RWPE1 (cell line): ENCODE measurements at regions not wholly inside any gene's neighbourhood (a gene's known extent, or its start where the extent isn't known, plus 50 kb on each side); places are given as distances from the start of the nearest gene placed in this dataset.
A peak's percentile ranks its signal among the peaks of the same experiment; 100 is the strongest.

ENCODE experiments used
- CTCF ChIA-PET: fragments of 350-600 bp; sonication (Branson Sonifier 250); formaldehyde crosslinking; extraction: SDS; loops from one replicate; lab custom pipeline; 2021; lab: Yijun Ruan, JAX
- POLR2A ChIA-PET: fragments of 400-600 bp; formaldehyde crosslinking; extraction: SDS; loops from one replicate; lab custom pipeline; 2020; ENCODE audit warnings: antibody characterized with exemption; ENCODE audit not compliant: low non-redundant PET; lab: Yijun Ruan, JAX
- DNase-seq: peaks from one replicate; pipeline ENCODE4 v3.0.0; 2012; ENCODE audit warnings: low spot score
- H3K27ac ChIP-seq: fragments of 450-650 bp; 2 replicates; pipeline ENCODE4 v1.5.1; 2017
- TF ChIP-seq, protein P1 (sequence below): fragments of 450-650 bp; conservative IDR thresholded peaks from 2 replicates; pipeline ENCODE4 v1.5.1; 2017; ENCODE audit warnings: low read depth, mild to moderate bottlenecking

GRCh38 chr12:60259225-60259624 is 663.4 kb downstream of the SLC16A7 start:
- H3K27ac ChIP-seq = no peak overlapping the region
- TF ChIP-seq, protein P1, sequence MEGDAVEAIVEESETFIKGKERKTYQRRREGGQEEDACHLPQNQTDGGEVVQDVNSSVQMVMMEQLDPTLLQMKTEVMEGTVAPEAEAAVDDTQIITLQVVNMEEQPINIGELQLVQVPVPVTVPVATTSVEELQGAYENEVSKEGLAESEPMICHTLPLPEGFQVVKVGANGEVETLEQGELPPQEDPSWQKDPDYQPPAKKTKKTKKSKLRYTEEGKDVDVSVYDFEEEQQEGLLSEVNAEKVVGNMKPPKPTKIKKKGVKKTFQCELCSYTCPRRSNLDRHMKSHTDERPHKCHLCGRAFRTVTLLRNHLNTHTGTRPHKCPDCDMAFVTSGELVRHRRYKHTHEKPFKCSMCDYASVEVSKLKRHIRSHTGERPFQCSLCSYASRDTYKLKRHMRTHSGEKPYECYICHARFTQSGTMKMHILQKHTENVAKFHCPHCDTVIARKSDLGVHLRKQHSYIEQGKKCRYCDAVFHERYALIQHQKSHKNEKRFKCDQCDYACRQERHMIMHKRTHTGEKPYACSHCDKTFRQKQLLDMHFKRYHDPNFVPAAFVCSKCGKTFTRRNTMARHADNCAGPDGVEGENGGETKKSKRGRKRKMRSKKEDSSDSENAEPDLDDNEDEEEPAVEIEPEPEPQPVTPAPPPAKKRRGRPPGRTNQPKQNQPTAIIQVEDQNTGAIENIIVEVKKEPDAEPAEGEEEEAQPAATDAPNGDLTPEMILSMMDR = no peak
- POLR2A ChIA-PET = no interaction called here
- CTCF ChIA-PET = interaction anchor here (0.6 kb wide), 2 partner anchors 161 to 262 kb away, joined by 4 to 5 read pairs; no protein-coding TSS in a partner anchor
- DNase-seq = no peak

DNA sequence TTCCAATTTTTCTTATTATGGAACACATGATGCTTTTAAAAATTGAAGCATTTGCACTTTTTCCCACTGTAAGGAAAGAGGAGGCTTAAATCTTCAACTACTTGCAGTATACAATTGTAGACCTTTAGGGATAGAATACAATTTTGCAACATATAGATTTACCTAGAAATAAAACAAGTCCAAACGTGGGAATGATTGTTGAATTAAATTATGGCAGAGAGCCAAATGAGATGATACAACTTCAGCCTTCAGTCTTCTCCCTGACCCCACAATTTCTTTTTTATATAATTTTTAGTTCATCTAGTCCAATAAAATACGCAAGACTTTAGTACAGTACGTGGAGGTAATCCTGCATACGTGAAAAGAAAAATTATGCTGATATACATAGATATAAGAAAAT is 666.5 kb downstream of the SLC16A7 start:
- POLR2A ChIA-PET = no interaction called here
- CTCF ChIA-PET = interaction anchor here (0.7 kb wide), 1 partner anchor 453 kb away, joined by 3 read pairs; no protein-coding TSS in a partner anchor
- no peak for DNase-seq
- H3K27ac ChIP-seq = no peak overlapping the region
- TF ChIP-seq, protein P1 = no peak

GRCh38 chr12:60263161-60263560 is 667.3 kb downstream of the SLC16A7 start:
- CTCF ChIA-PET = no interaction called here
- no peak for DNase-seq
- POLR2A ChIA-PET = no interaction called here
- H3K27ac ChIP-seq = no peak overlapping the region
- TF ChIP-seq, protein P1 = no peak

DNA sequence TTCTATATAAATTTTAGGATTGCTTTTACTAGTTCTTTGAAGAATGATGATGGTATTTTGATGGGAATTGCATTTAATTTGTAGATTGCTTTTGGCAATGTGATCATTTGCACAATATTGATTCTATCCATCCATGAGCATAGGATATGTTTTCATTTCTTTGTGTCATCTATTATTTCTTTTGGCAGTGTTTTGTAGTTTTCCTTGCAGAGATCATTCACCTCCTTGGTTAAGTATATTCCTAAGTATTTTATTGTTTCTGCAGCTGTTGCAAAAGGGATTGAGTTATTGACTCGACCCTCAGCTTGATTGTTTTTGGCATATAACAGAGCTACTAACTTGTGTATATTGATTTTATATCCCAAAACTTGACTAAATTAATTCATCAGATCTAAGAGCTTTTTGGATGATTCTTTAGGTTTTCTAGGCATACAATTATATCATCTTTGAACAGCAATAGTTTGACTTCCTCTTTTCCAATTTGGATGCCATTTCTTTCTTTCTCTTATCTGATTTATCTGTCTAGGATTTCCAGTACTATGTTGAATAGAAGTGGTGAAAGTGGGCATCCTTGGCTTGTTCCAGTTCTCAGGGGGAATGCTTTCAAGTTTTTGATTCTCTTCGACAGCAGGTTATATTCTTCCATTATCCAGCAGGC is 668.1 kb downstream of the SLC16A7 start:
- ChIA-PET CTCF (interaction anchor here (0.6 kb wide), 1 partner anchor 385 kb away, joined by 3 read pairs; no protein-coding TSS in a partner anchor), POLR2A (no interaction called here)
- TF ChIP-seq, protein P1 = no peak
- no peak for DNase-seq
- no peak overlapping the region for H3K27ac ChIP-seq

GRCh38 chr12:60265741-60266140 is 669.9 kb downstream of the SLC16A7 start:
- no peak for DNase-seq
- ChIA-PET CTCF (interaction anchor here (0.7 kb wide), 1 partner anchor 586 kb away, joined by 3 read pairs; no protein-coding TSS in a partner anchor), POLR2A (no interaction called here)
- H3K27ac ChIP-seq = no peak overlapping the region
- TF ChIP-seq, protein P1 = no peak

- ChIA-PET POLR2A (no interaction called here), CTCF (interaction anchor here (0.6 to 0.7 kb wide), 2 partner anchors 431 to 585 kb away, joined by 3 read pairs; no protein-coding TSS in a partner anchor)
- TF ChIP-seq, protein P1 = no peak
- DNase-seq = peak; percentile 29
- no peak overlapping the region for H3K27ac ChIP-seq
Observed at GRCh38 chr12:60266381-60266852, 670.6 kb downstream of the SLC16A7 start.
